Liver (tissue), 1 donor: ENCODE measurements at regions not wholly inside any gene's neighbourhood (a gene's known extent, or its start where the extent isn't known, plus 50 kb on each side); places are given as distances from the start of the nearest gene placed in this dataset.

Experiments used
- FOXA2 ChIP-seq: IDR thresholded peaks from 2 replicates; pipeline ENCODE4 v1.6.1; 2016; ENCODE audit warnings: antibody characterized with exemption
- TF ChIP-seq, protein P1 (sequence below): IDR thresholded peaks from 2 replicates; pipeline ENCODE4 v1.6.1; 2016; ENCODE audit warnings: antibody characterized with exemption, mild to moderate bottlenecking

GRCh38 chr20:17786221-17786718 is 86.5 kb downstream of the BANF2 start (continued):
- TF ChIP-seq, protein P1, sequence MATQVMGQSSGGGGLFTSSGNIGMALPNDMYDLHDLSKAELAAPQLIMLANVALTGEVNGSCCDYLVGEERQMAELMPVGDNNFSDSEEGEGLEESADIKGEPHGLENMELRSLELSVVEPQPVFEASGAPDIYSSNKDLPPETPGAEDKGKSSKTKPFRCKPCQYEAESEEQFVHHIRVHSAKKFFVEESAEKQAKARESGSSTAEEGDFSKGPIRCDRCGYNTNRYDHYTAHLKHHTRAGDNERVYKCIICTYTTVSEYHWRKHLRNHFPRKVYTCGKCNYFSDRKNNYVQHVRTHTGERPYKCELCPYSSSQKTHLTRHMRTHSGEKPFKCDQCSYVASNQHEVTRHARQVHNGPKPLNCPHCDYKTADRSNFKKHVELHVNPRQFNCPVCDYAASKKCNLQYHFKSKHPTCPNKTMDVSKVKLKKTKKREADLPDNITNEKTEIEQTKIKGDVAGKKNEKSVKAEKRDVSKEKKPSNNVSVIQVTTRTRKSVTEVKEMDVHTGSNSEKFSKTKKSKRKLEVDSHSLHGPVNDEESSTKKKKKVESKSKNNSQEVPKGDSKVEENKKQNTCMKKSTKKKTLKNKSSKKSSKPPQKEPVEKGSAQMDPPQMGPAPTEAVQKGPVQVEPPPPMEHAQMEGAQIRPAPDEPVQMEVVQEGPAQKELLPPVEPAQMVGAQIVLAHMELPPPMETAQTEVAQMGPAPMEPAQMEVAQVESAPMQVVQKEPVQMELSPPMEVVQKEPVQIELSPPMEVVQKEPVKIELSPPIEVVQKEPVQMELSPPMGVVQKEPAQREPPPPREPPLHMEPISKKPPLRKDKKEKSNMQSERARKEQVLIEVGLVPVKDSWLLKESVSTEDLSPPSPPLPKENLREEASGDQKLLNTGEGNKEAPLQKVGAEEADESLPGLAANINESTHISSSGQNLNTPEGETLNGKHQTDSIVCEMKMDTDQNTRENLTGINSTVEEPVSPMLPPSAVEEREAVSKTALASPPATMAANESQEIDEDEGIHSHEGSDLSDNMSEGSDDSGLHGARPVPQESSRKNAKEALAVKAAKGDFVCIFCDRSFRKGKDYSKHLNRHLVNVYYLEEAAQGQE: no peak
- TF ChIP-seq FOXA2: no peak
